ENCODE measurements at regions not wholly inside any gene's neighbourhood (a gene's known extent, or its start where the extent isn't known, plus 50 kb on each side); places are given as distances from the start of the nearest gene placed in this dataset.

- no peak for TF ChIP-seq EZH2 (IDR thresholded peaks at IDR 0.05; ENCODE audit: low read depth, low read length, severe bottlenecking)
- TF ChIP-seq POLR2AphosphoS5 (IDR thresholded peaks at IDR 0.05; ENCODE audit: low read depth, low read length), result no peak
- TF ChIP-seq BCL11A (IDR thresholded peaks at IDR 0.05; ENCODE audit: low read depth in 2 of 2, low read length in 2 of 2), result no peak
- no peak for TF ChIP-seq CTCF (IDR thresholded peaks at IDR 0.05; ENCODE audit: control extremely low read depth in 1 of 3, insufficient read depth in 1 of 3, low read depth in 1 of 3, low read length in 3 of 3)
- TF ChIP-seq EGR1 (IDR thresholded peaks at IDR 0.05; ENCODE audit: borderline replicate concordance, low read depth, low read length), result no peak
- TF ChIP-seq RFX5 (IDR thresholded peaks at IDR 0.05; ENCODE audit: borderline replicate concordance, low read depth, low read length), result no peak
- no peak for TF ChIP-seq RXRA (IDR thresholded peaks at IDR 0.05; ENCODE audit: insufficient read depth, low read depth, low read length)
- TF ChIP-seq RBBP5 (IDR thresholded peaks at IDR 0.05; ENCODE audit: borderline replicate concordance, low read depth, low read length), result no peak
- TF ChIP-seq GTF2F1 (IDR thresholded peaks at IDR 0.05; ENCODE audit: borderline replicate concordance, low read depth, low read length), result no peak
- TF ChIP-seq CEBPB (IDR thresholded peaks at IDR 0.05; ENCODE audit: low read depth, low read length), result no peak
- TF ChIP-seq POLR2A (IDR thresholded peaks at IDR 0.05; ENCODE audit: control extremely low read depth in 1 of 2, low read depth in 2 of 2, low read length in 2 of 2), result no peak
These were observed 142.9 kb downstream of the ARRDC3 start for GRCh38 chr5:91240175-91240574.

Data from H1 (cell line).